ENCODE measurements at regions not wholly inside any gene's neighbourhood (a gene's known extent, or its start where the extent isn't known, plus 50 kb on each side); places are given as distances from the start of the nearest gene placed in this dataset.

DNA sequence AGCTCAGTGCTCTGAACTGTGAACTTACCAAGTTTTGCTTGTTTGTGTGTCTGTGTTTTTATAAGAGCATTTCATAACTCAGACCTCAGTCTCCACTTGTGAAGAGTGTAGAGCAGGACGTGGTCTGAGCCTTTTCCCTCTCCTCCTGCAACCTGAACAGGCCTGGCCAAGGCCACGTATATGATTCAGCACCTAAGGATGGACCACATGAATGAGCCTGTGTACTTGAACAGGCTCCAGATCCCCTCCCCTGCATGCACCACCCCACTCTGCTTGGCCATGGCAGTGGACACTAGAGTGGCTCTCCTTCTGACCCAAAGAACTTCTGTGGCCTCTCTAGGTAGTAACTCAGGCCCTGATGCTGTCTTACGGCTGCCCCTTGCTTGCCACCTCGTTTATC is 125.9 kb upstream of the FSTL4 start:
- TF ChIP-seq CTCF (conservative IDR thresholded peaks at IDR 0.05; ENCODE audit: low read depth, low read length) (no peak), EZH2 (IDR thresholded peaks at IDR 0.05; ENCODE audit: borderline replicate concordance, low read depth, low read length, poor library complexity, severe bottlenecking) (no peak)
- intact Hi-C loops (cut with micrococcal nuclease; ENCODE audit: unreplicated experiment), result no loop called here
- ChIA-PET POLR2A (ENCODE audit: low non-redundant PET) (no interaction called here), CTCF (no interaction called here)
- Histone ChIP-seq H3K27ac (ENCODE audit: low read depth, low read length, poor library complexity, severe bottlenecking) (no peak overlapping the region), H3K27me3 (replicated peaks; ENCODE audit: insufficient read depth, low read depth, low read length, poor library complexity) (no peaks in the 10 kb centered on the region), H3K4me1 (ENCODE audit: insufficient read depth, low read length, poor library complexity, severe bottlenecking) (no peaks in the 10 kb centered on the region), H3K9me3 (ENCODE audit: low read depth, low read length, poor library complexity, severe bottlenecking) (no peaks in the 10 kb centered on the region), H3K36me3 (ENCODE audit: insufficient read depth, low read length, poor library complexity, severe bottlenecking) (no peaks in the 10 kb centered on the region), H3K4me3 (ENCODE audit: low read depth, low read length, poor library complexity, severe bottlenecking) (no peak overlapping the region)
- DNase-seq (ENCODE audit: low spot score), result no peak
- no TSS peak for BruUV-seq (replicated peaks)

- Histone ChIP-seq H3K27me3 (replicated peaks; ENCODE audit: insufficient read depth, low read depth, low read length, poor library complexity) (no peaks in the 10 kb centered on the region), H3K4me3 (ENCODE audit: low read depth, low read length, poor library complexity, severe bottlenecking) (no peak overlapping the region), H3K36me3 (ENCODE audit: insufficient read depth, low read length, poor library complexity, severe bottlenecking) (no peaks in the 10 kb centered on the region), H3K4me1 (ENCODE audit: insufficient read depth, low read length, poor library complexity, severe bottlenecking) (no peaks in the 10 kb centered on the region), H3K9me3 (ENCODE audit: low read depth, low read length, poor library complexity, severe bottlenecking) (no peaks in the 10 kb centered on the region), H3K27ac (ENCODE audit: low read depth, low read length, poor library complexity, severe bottlenecking) (no peak overlapping the region)
- BruUV-seq (replicated peaks), result no TSS peak
- POLR2A ChIA-PET (ENCODE audit: low non-redundant PET), result no interaction called here
- no peak for DNase-seq (ENCODE audit: low spot score)
- intact Hi-C loops (cut with micrococcal nuclease; ENCODE audit: unreplicated experiment), result no loop called here
- CTCF ChIA-PET, result no interaction called here
- no peak for TF ChIP-seq EZH2 (IDR thresholded peaks at IDR 0.05; ENCODE audit: borderline replicate concordance, low read depth, low read length, poor library complexity, severe bottlenecking)
- no peak for TF ChIP-seq CTCF (conservative IDR thresholded peaks at IDR 0.05; ENCODE audit: low read depth, low read length)
Measured at GRCh38 chr5:133736512-133736911, 124.2 kb upstream of the FSTL4 start.

GRCh38 chr5:133735346-133735745 is 123.0 kb upstream of the FSTL4 start:
- ChIA-PET CTCF (no interaction called here), POLR2A (ENCODE audit: low non-redundant PET) (no interaction called here)
- Histone ChIP-seq H3K27ac (ENCODE audit: low read depth, low read length, poor library complexity, severe bottlenecking) (no peak overlapping the region), H3K4me1 (ENCODE audit: insufficient read depth, low read length, poor library complexity, severe bottlenecking) (no peaks in the 10 kb centered on the region), H3K9me3 (ENCODE audit: low read depth, low read length, poor library complexity, severe bottlenecking) (no peaks in the 10 kb centered on the region), H3K4me3 (ENCODE audit: low read depth, low read length, poor library complexity, severe bottlenecking) (no peak overlapping the region), H3K27me3 (replicated peaks; ENCODE audit: insufficient read depth, low read depth, low read length, poor library complexity) (no peaks in the 10 kb centered on the region), H3K36me3 (ENCODE audit: insufficient read depth, low read length, poor library complexity, severe bottlenecking) (no peaks in the 10 kb centered on the region)
- TF ChIP-seq CTCF (conservative IDR thresholded peaks at IDR 0.05; ENCODE audit: low read depth, low read length) (no peak), EZH2 (IDR thresholded peaks at IDR 0.05; ENCODE audit: borderline replicate concordance, low read depth, low read length, poor library complexity, severe bottlenecking) (no peak)
- BruUV-seq (replicated peaks), result no TSS peak
- intact Hi-C loops (cut with micrococcal nuclease; ENCODE audit: unreplicated experiment), result no loop called here
- DNase-seq (ENCODE audit: low spot score), result no peak
